G401 (cell line): ENCODE measurements at regions not wholly inside any gene's neighbourhood (a gene's known extent, or its start where the extent isn't known, plus 50 kb on each side); places are given as distances from the start of the nearest gene placed in this dataset.

Experiments
- DNase-seq: peaks from one replicate; pipeline ENCODE4 v3.0.0-alpha.2; 2015; ENCODE audit warnings: low spot score
- in situ Hi-C: cut with HindIII; loops from 2 replicates; pipeline ENCODE4 v1.10.0; 2016; ENCODE audit warnings: low sequenced_read_pairs, mixed read lengths

DNA sequence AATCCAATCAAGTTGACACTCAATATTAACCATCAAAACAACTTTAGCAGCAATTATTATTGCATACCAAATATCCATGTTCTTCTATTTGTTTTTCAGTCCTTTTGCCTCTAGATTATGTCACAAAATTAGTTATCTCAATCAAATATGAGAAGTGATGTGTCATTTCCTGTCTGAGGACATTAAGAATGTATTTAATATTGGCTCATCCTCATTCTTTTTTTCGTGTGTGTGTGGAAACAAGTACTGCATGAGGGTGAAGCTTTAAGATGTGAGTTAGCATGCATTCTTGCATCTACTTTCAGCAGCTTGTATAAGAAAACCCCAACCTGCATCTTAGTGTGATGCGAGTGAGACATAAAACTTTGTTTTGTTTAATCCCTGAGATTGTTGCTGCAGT lies 301.4 kb downstream of the GRIA2 start:
- in situ Hi-C loops, result no loop called here
- no peak for DNase-seq

DNA sequence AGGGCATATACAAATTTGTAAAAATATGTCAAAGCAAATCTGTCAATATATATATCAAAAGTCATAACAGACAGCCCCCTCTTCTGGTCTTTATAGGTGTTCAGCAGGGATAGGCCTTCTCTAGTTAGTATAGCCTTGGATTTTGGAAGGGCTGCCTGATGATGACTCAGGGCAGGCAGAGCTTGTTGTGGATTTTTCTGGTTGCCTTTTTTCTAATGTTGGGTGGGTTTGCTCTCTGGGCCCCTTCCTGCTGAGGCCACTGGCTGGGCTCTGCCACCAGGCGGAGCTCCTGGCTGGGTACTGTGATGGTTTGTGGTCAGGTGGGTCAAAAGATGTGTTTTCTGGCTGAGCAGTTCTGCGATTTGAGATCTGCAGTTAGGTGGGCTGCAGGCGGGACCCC lies 294.2 kb downstream of the GRIA2 start:
- in situ Hi-C loops, result no loop called here
- no peak for DNase-seq

DNA sequence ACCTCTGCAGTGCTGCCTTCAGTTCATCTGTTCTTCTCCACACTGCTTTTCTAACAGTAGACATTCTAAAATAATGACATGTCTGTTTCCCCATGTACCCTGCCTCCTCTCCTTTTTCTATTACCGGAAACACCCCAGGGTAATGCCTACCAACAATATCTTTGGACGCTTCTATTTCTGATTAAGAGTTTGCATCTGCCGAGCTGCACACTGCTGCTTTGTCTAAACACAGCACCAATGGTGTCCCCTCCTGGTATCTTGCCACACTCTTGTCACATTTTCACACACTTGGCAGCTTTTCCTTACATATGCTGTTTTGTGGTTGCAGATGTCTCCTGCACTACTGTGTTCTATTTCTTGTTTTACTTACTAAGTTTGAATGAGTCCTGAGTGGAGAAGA lies 288.8 kb downstream of the GRIA2 start:
- no peak for DNase-seq
- in situ Hi-C loops, result no loop called here

DNA sequence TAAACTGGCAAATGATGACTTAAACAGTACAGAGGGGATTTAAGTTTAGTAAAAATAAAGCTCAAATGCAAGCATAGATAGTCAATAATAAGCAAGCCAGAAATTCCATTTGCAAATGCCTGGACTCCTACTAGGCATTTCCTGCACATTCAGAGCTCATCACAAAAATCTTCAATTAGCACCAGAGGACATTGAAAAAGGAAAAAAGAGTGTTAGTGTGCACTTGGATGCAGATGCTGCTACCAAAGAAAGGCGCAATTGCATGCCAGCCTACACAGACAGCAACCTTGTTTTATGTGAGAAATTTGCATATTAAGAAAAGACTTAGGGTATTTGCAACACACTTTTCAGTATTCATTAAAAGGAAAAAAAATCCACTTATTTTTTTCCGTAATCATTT lies 282.1 kb downstream of the GRIA2 start:
- DNase-seq, result no peak
- in situ Hi-C loops, result no loop called here

DNA sequence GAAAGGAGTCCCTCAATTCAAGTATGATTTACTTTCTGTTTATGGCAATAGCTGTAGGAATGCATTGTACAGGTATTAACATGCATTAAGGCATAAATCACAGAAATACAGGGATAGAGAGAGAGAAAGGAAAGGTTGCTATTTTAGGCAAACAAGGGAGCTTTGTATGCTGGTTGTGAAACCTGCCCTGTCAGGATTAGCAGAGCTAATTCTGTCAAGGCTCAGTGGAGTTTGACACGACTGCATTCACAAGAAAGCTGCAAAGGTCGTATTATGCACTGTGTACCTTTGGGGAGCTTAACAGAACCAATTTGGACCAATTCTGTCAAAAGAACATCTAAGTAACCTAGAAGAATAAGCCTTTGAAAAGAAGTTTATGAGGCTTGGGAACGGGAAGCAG lies 239.3 kb downstream of the GRIA2 start:
- in situ Hi-C loops, result no loop called here
- no peak for DNase-seq

DNA sequence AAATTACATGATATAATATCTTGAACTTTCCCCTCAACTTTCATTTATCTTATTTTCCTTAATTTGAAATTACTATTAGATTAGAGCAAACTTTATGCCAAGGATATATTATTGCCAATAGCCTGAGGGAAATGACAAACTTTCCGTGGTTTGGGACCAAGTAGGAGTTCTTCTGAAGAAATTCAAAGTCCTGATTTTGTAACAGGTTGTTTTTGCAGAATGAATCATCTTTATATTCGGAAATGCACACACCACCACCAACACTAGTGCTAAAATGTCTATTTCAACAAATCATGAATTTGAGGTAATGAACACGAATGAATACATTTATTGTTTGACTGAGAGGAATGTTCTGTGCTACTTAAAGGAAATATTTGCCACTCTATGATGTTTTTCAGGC lies 226.7 kb downstream of the GRIA2 start:
- no peak for DNase-seq
- in situ Hi-C loops, result no loop called here

DNA sequence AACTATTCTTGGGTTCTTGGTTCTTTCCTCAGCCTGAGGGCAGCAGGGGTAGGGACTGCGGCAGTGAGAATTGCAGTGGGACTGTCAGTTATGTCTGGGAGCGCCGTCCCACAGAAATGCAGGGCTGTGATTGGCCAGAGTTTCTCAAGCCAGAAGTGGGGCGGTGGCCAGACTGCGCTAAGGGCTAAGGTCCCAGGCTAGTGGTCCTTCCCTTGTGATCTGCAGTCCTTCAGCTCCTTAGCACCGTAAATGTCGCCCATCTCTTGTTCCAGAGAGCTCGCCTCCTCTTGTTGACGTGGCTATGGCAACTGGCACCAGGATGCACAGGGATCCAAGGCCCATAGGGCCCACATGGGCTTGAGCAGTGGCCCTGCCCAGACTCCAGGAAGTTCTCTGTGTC lies 223.5 kb downstream of the GRIA2 start:
- in situ Hi-C loops, result no loop called here
- DNase-seq, result no peak

DNA sequence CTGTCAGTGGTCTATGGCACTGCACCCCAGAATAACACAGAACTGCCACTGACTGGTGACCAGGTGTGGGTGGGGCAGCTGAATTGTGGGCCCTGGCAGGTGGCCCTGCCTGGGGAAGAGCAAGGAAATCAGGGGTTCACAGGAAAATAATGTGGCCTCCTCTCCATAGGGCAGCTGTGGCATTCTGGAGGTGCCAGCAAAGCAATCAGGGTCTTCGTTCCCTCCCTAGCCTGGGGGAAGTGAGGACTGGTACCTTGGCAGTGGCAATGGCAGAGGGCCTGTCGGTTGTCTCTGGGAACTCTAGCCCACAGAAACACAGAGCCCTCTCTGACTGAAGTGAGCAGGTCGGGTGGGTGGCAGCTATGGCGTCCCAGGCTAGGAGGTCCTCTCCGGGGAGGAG lies 223.0 kb downstream of the GRIA2 start:
- in situ Hi-C loops, result no loop called here
- DNase-seq, result no peak

DNA sequence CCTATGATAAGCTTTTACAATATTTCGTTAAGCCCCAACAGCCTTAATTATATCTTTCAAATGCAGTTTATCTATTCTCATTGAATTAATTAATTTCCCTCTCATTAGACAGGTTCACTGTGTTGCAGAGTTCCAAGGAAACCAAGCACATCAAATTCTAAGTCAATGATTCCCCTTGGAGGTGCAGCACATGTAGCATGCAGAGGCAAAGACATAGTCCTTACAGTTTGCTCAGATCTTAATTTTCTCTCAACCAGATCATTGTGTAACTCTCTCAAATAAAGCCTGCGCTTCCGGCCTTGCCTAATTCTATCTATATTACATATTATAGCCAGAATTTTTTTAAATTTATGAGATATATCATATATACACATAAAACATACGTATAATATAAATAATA lies 205.4 kb downstream of the GRIA2 start:
- DNase-seq, result no peak
- in situ Hi-C loops, result no loop called here

DNA sequence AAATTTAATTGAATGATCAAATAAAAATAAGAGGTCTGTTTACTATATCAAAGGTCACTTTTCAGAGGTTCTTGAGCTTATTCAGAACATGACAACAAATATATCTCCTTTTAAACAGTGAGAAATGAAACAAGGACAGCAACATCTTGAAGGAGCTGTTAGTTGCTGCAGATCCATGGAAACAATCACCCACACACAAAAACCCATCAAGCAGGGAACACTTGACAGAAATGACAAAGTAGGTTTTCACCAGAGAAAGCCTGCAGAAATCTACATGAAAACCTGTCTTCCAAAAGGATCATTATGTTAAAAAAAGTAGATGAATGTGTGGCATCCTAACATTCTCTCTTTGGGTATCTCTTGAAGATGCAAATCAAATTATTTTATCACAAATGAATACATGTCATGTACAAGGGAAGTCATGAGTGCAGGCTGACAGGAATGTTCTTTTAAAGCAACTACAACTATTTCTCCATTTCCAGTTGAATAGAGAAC lies 203.0 kb downstream of the GRIA2 start:
- DNase-seq, result no peak
- in situ Hi-C loops, result no loop called here

DNA sequence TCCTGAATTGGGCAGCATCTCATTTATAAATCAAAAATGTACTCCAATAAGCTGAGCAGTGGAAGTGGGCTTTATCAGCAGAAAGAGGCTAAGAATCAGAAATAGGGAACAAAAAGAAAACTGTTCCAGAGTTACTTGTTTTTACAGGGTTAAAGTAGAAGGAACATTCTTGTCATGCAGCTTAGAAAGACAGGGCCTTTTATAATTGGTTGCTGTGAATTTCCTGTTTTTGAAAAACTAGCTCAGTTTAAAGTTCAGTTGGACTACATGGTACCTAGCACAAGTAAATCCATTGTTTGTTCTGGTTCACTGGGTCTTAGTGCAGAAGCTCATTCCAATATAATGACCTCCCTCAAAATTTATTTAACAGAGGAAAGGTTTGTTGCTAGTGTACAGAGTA lies 200.8 kb downstream of the GRIA2 start:
- no peak for DNase-seq
- in situ Hi-C loops, result no loop called here
